GM19452 (cell line): ENCODE measurements at regions not wholly inside any gene's neighbourhood (a gene's known extent, or its start where the extent isn't known, plus 50 kb on each side); places are given as distances from the start of the nearest gene placed in this dataset.
"Not testable (repeated sequence)": the region's sequence is repeated elsewhere in the genome, so short reads cannot be mapped to it uniquely, and the experiment has no call there.

Experiments
- ATAC-seq: cut with Tn5 transposase; IDR thresholded peaks from one replicate; pipeline ENCODE4 v1.9.1; 2021; ENCODE audit not compliant: unreplicated experiment

DNA sequence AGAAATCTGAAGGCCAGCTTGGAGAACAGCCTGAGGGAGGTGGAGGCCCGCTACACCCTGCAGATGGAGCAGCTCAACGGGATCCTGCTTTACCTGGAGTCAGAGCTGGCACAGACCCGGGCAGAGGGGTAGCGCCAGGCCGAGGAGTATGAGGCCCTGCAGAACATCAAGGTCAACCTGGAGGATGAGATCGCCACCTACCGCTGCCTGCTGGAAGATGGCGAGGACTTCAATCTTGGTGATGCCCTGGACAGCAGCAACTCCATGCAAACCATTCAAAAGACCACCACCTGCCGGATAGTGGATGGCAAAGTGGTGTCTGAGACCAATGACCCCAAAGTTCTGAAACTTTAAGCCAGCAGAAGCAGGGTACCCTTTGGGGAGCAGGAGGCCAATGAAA, 318.4 kb downstream of the ZFHX3 start:
- not testable (repeated sequence) for ATAC-seq

DNA sequence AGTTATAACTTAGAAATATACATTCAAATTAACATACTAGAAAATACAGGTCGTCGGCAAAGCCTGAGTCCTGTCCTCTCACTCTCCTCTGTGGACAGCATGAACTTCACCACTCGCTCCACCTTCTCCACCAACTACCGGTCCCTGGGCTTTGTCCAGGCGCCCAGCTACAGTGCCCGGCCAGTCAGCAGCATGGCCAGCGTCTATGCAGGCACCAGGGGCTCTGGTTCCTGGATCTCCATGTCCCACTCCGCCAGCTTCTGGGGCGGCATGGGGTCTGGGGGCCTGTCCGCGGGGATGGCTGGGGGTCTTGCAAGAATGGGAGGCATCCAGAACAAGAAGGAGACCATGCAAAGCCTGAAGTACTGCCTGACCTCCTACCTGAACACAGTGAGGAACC, 319.4 kb downstream of the ZFHX3 start:
- ATAC-seq = no peak

DNA sequence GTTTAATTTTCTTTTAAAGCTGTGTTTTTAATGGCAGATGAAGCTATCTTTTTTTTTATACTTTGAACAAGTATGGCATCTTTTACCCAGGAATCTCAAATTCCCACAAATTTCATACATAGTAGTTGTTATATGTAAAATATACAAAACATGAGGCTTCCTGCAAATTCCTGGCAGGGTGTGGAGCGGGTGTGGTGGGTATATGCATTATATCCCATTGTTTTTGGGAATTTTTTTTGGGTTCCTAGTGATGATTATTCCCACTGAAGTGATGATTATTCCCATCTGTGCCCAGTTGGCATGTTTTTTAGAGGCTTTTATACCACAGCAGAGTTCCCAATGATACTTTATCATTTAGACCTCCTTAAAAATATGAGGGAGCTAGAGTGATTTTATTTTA, 320.4 kb downstream of the ZFHX3 start:
- ATAC-seq = no peak

DNA sequence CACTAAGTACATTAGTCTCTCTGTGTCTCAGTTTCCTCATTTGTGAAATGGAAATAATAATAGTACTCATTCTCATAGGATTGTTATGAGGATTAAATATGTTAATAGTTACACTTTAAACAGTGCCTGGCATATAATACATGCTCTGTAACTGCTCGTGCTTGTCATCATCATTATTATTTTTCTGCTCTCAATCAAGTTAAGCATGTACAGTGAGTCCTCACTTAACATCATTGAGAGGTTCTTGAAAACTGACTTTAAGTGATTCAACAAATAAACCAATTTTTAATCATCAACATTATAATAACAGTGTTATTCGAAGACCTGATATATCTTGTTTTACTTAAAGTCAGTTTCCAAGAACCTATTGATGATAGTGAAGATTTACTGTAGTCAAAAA, 322.3 kb downstream of the ZFHX3 start:
- no peak for ATAC-seq

DNA sequence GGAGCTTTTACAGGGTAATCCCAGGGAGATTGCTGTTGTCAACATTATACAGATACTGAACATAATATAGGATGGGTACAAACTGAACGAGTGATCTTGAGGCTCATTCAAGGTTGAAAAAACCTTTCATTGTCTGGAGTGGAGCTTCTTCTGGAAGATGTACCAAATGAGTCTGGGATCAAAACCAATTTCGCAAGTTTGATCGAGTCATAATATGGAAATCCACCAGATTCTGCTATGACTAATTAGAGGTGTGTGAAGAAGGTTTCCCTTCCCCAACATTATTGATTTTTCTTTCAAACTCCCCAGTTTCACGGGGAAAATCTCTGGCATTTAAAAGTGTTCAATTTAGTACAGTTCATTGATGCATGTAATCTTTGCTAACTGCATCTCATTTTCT, 324.1 kb downstream of the ZFHX3 start:
- no peak for ATAC-seq

GRCh38 chr16:72722552-72722951, 325.4 kb downstream of the ZFHX3 start:
- ATAC-seq = no peak

DNA sequence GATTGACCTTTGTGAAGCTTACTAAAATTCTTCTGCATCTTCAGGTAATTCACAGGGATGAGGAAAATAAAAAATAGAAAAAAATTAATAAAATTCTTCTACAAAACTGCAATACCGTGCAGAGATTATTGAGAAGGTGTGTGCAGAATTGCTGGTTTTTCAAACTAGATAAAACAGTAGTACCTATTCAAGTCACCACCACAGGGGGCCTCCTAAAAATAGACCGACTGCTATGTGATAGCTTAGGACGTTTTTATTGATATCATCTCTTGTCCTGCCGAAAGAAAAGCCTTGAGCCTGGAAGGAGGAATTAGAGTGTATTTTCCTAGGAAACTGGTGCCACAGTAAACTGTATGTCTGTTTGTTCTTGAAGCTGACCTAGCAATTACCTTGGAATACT, 325.9 kb downstream of the ZFHX3 start:
- no peak for ATAC-seq

GRCh38 chr16:72715267-72715666, 332.7 kb downstream of the ZFHX3 start:
- no peak for ATAC-seq

- no peak for ATAC-seq
These were observed 336.1 kb downstream of the ZFHX3 start for GRCh38 chr16:72711823-72712222.

- no peak for ATAC-seq
These were observed 342.1 kb downstream of the ZFHX3 start for GRCh38 chr16:72705801-72706200.

- no peak for ATAC-seq
These were observed 343.1 kb downstream of the ZFHX3 start for GRCh38 chr16:72704746-72705372.

GRCh38 chr16:72689851-72690250, 358.1 kb downstream of the ZFHX3 start:
- ATAC-seq = no peak

- ATAC-seq = no peak
These were observed 367.2 kb downstream of the ZFHX3 start for GRCh38 chr16:72680732-72681131.

DNA sequence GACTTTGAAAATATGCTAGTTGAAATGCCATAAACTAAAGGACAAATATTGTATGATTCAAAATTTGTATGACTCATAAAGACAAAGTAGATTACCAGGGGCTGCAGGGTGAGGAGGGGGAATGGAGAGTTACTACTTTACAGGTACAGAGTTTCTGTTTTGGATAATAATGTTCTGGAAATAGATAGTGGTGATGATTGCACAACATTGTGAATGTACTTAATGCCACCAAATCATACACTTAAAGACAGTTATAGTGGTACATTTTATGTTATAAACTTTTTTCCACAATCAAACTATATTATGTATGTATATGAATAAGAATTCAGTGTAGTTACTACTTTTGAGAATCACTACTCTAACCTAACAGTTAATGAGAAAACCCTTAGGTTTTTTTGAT, 368.1 kb downstream of the ZFHX3 start:
- ATAC-seq = no peak

- ATAC-seq = no peak
These were observed 370.1 kb downstream of the ZFHX3 start for GRCh38 chr16:72677662-72678447.

- ATAC-seq = no peak
These were observed 374.8 kb downstream of the ZFHX3 start for GRCh38 chr16:72673118-72673517.

DNA sequence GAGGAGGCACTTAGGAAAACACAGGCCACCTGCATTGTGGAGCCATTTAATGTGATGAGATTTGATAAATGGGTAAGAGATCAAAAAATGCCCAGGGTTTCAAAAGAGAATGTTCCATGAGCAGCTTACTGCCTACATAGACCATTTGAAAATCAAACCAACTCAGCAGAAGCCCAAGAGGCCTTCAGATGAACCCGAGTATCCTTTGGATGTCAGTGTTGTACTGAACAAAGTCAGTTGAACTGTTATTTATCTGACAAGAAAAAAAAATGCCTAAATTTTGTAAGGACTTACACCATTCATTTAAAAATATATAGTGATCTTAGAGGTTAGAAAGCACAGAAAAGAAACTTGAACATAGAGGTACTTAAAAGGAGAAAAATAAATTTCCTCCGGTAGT, 381.7 kb downstream of the ZFHX3 start:
- no peak for ATAC-seq

- ATAC-seq = no peak
These were observed 382.2 kb downstream of the ZFHX3 start for GRCh38 chr16:72665701-72666100.

DNA sequence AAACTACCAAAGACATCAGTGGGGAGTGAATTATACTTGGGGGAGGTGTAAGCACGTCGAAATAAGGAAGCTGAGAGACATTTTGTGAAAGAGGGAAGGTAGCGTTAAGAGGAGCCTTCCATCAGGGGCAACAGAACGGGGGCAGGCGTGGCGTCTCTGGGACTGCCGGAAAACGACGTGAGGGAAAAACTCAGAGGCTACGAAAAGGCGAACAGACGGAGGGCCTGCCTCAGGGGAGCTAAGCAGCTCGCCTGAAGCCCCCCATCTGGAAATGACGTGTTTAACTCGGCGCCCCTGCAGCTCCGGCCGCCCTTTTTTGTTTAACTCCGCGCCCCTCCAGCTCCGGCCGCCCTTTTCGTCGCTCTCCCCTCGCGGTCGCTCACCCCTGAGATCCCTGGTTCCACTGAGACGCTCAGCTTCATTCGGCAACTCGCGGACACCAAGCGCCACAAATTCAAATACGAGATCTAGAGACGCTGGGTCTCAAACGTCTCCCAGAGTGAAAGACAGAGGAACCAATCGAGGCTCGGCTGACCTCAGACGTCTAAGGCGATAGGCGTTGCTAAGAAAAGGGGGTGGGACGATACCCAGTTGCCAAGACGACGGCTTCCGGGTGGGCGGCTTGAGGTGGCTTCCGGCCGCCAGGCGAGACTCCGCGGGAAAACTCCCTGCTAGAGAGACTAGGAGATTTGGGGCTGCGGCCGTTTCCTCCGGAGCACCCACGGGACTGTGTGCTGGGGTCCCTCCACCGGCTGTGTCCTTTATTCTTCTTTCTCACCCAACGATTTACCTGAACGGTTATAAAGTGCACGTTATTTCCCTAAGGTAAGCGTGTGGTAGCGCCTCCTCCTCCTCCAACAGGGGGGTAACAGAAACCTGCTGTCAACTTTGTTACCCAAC, 383.2 kb downstream of the ZFHX3 start:
- ATAC-seq = peak; percentile 100

GRCh38 chr16:72664056-72664508, 383.8 kb downstream of the ZFHX3 start:
- ATAC-seq = no peak

DNA sequence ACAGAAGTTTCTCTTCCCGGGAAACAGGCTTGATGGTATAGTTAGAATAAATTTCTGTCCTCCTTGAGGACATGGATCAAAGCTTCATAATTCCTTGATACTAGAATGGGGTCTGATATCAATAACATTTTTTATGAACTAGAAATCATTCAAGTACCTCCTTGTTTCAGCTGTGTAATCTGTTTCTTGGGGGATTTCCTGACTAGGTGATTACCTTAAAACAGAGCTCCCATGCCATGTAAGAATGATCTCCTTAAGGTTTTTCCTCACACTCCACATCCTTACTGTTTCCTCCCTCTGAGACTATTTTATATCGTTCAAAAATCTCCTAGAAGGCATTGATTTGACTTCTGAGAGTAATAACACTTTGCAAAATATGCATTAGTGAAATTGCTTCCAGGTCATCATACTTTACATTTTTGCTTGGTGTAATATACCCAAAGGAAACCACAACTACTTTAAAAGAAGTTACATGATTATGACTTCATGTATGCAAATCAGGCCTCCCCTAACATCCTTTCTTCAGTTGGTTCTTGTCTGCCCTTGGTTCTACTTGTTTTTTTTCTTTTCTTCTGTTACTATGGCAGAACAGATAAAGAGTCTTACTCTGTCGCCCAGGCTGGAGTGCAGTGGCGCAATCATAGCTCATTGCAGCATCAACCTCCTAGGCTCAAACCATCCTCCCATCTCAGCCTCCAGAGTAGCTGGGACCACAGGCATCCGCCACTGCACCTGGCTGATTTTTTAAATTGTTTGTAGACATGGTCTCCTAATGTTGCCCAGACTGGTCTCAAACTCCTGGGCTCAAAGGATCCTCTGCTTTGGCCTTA, 388.8 kb downstream of the ZFHX3 start:
- no peak for ATAC-seq
